Neutrophil (primary cell): ENCODE measurements at regions not wholly inside any gene's neighbourhood (a gene's known extent, or its start where the extent isn't known, plus 50 kb on each side); places are given as distances from the start of the nearest gene placed in this dataset.

Experiments
- H3K27ac ChIP-seq: fragments of 200-600 bp; sonication (generic); 2 replicates; pipeline ENCODE4 v1.5.1; 2016; ENCODE audit warnings: mild to moderate bottlenecking, moderate library complexity
- H3K27me3 ChIP-seq: fragments of 200-600 bp; sonication (generic); 2 replicates; pipeline ENCODE4 v1.6.0; 2016; ENCODE audit warnings: mild to moderate bottlenecking
- H3K36me3 ChIP-seq: fragments of 200-600 bp; sonication (generic); 2 replicates; pipeline ENCODE4 v1.5.1; 2017
- H3K4me1 ChIP-seq, 2 experiments: fragments of 200-600 bp in 1 of 2; sonication (generic) in 1 of 2; 1 replicate in 1 of 2; 2 replicates in 1 of 2; pipeline versions ENCODE4 v1.5.1 to v1.6.1; 2013 to 2016; ENCODE audit warnings: low read depth in 1 of 2, low read length in 1 of 2, mild to moderate bottlenecking in 1 of 2, moderate library complexity in 1 of 2; ENCODE audit not compliant: control insufficient read depth in 1 of 2, insufficient read depth in 1 of 2
- H3K4me3 ChIP-seq, 2 experiments: fragments of 200-600 bp in 1 of 2; sonication (generic) in 1 of 2; 1 replicate in 1 of 2; 2 replicates in 1 of 2; pipeline ENCODE4 v1.5.1; 2013 to 2016; ENCODE audit warnings: low read depth in 1 of 2, low read length in 1 of 2, mild to moderate bottlenecking in 1 of 2, moderate library complexity in 1 of 2
- H3K9me3 ChIP-seq: fragments of 200-600 bp; sonication (generic); 2 replicates; pipeline ENCODE4 v1.5.1; 2016
- CTCF ChIP-seq: fragments of 200-600 bp; sonication (generic); IDR thresholded peaks from 2 replicates; pipeline ENCODE4 v1.5.1; 2016; ENCODE audit warnings: antibody characterized with exemption

- no peaks in the 10 kb centered on the region for H3K27me3 ChIP-seq
- no peak for TF ChIP-seq CTCF
- H3K4me3 ChIP-seq, result no peak overlapping the region
- no peaks in the 10 kb centered on the region for H3K9me3 ChIP-seq
- H3K27ac ChIP-seq, result no peak overlapping the region
- no peaks in the 10 kb centered on the region for H3K36me3 ChIP-seq
- no peaks in the 10 kb centered on the region for H3K4me1 ChIP-seq
These were observed 204.8 kb downstream of the TSN start for GRCh38 chr2:121960251-121960650.

GRCh38 chr2:121961761-121962160 is 206.3 kb downstream of the TSN start:
- no peak overlapping the region for H3K27ac ChIP-seq
- H3K9me3 ChIP-seq, result no peaks in the 10 kb centered on the region
- TF ChIP-seq CTCF, result no peak
- H3K4me1 ChIP-seq, result no peaks in the 10 kb centered on the region
- H3K36me3 ChIP-seq, result no peaks in the 10 kb centered on the region
- H3K27me3 ChIP-seq, result no peaks in the 10 kb centered on the region
- H3K4me3 ChIP-seq, result no peak overlapping the region

GRCh38 chr2:121965661-121966060 is 210.2 kb downstream of the TSN start:
- Histone ChIP-seq H3K36me3 (no peaks in the 10 kb centered on the region), H3K27ac (no peak overlapping the region), H3K4me3 (no peak overlapping the region), H3K9me3 (no peaks in the 10 kb centered on the region), H3K4me1 (no peaks in the 10 kb centered on the region), H3K27me3 (peaks cover 17% of the 10 kb centered on the region)
- no peak for TF ChIP-seq CTCF

- TF ChIP-seq CTCF, result no peak
- peaks cover 17% of the 10 kb centered on the region for H3K27me3 ChIP-seq
- H3K9me3 ChIP-seq, result no peaks in the 10 kb centered on the region
- H3K36me3 ChIP-seq, result no peaks in the 10 kb centered on the region
- H3K4me1 ChIP-seq, result no peaks in the 10 kb centered on the region
- no peak overlapping the region for H3K4me3 ChIP-seq
- H3K27ac ChIP-seq, result no peak overlapping the region
These were observed 211.2 kb downstream of the TSN start for GRCh38 chr2:121966663-121967062.

GRCh38 chr2:121969166-121969565 is 213.7 kb downstream of the TSN start:
- Histone ChIP-seq H3K27me3 (peaks cover 17% of the 10 kb centered on the region), H3K36me3 (no peaks in the 10 kb centered on the region), H3K4me3 (no peak overlapping the region), H3K27ac (no peak overlapping the region), H3K9me3 (no peaks in the 10 kb centered on the region), H3K4me1 (no peaks in the 10 kb centered on the region)
- no peak for TF ChIP-seq CTCF
